GM18868 (cell line): ENCODE measurements at regions not wholly inside any gene's neighbourhood (a gene's known extent, or its start where the extent isn't known, plus 50 kb on each side); places are given as distances from the start of the nearest gene placed in this dataset.
"Not testable (repeated sequence)": the region's sequence is repeated elsewhere in the genome, so short reads cannot be mapped to it uniquely, and the experiment has no call there.

ENCODE experiments used
- ATAC-seq: cut with Tn5 transposase; IDR thresholded peaks from one replicate; pipeline ENCODE4 v1.9.1; 2021; ENCODE audit warnings: mild to moderate bottlenecking, moderate library complexity; ENCODE audit not compliant: unreplicated experiment

- no peak for ATAC-seq
These were observed 1412.9 kb upstream of the PCDH7 start for GRCh38 chr4:29307256-29307655.

DNA sequence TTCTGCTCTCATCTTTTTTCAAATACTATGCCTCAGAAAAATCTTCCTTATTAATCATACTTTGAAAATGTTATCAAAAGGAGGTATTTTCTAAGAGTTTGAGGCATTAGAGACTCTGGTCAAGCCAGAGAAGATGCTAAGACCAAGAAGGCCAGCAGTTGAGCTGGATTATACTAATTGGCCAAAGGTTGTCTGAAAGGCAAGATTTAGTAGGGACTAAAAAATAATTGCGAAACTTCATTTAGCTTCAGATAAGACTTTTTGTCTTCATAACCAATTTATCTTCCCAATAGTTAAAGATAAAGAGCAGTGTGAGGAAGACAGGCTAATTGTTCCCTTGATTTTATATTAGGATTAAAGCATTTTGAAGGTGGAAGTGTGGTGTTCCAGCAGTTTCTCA is 1412.4 kb upstream of the PCDH7 start:
- no peak for ATAC-seq

GRCh38 chr4:29309050-29309449 is 1411.1 kb upstream of the PCDH7 start:
- no peak for ATAC-seq

GRCh38 chr4:29310252-29310651 is 1409.9 kb upstream of the PCDH7 start:
- no peak for ATAC-seq

- no peak for ATAC-seq
These were observed 1408.9 kb upstream of the PCDH7 start for GRCh38 chr4:29311247-29311646.

DNA sequence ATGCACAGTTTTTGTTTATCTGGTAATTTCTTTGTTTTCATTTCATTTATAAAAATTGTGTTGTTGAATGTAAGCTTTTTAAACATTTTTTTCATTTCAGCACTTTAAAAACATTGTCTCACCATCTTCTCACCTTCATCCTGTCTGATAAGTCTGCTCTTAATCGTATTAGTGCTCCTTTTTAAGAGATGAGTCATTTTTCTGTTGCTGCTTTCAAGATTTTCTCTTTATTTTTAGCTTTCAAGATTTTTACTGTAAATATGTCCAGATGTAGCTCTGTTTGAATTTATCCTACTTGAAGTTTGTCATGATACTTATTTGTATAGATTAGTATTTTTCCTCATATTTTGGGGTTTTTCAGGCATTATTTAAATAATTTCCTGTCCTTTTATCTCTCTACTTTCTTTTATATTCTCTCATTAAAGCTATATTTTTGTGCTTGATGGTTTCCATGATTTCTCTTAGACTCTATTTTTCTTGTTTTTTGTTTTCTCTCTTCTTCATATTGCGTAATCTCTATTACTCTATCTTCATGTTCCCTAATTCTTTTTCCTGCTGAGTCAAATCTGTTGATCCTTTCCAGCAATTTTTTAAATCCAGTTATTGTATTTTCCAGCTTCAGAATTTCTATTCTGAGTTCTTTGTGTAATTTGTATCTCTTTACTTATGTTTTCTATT is 1400.4 kb upstream of the PCDH7 start:
- ATAC-seq, result no peak

DNA sequence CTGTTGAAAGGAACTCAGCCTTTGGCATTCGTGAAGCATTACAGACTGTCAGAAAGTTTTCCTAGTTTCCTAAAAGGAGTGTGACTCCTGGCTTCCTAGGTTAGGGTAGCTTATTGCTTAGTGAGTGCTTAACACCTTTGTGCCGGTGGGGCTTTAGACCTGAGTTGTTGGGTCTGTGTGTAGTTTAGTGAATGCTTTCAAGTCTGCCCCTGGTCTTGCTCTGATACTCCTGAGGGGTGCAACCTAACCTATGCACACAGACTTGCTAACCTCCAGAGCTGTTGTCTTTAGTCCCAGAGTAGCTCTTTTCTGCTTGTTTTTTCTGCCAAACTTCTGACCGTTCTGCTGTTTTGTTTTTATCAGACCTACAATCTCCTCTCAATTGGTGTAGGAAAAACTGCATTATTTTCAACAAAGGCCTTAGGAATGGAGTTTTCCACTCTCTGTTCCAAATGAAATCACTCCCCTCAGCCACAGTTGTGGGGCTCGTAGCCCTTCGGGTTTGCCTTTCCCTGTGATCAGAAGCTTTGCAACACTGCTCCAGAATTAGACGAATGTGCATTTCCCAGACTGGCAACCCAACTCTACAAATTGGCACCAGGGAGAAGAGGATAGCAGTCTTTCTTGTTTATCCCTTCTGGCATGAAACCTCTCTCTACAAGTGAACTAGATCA is 1399.1 kb upstream of the PCDH7 start:
- no peak for ATAC-seq

- no peak for ATAC-seq
These were observed 1394.2 kb upstream of the PCDH7 start for GRCh38 chr4:29326004-29326403.

- ATAC-seq, result no peak
These were observed 1393.4 kb upstream of the PCDH7 start for GRCh38 chr4:29326816-29327215.

DNA sequence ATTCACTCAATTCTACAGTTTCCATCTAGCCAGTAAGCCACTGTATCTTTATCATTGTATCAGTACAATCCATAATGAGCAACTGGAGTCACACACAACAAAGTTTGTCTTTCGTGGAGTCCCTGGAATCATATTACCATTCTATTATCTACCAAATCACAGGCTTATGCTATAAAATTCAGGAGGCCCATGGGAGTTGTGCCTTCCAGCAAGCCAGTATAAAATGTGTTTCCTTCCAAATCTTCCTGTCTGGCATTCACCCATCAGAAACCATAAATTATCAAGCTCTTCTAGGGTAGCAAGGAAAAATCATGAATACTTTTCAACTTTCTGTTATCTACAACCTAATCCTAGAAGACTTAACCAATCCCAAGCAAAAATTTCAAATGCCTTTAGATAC is 1383.3 kb upstream of the PCDH7 start:
- no peak for ATAC-seq

DNA sequence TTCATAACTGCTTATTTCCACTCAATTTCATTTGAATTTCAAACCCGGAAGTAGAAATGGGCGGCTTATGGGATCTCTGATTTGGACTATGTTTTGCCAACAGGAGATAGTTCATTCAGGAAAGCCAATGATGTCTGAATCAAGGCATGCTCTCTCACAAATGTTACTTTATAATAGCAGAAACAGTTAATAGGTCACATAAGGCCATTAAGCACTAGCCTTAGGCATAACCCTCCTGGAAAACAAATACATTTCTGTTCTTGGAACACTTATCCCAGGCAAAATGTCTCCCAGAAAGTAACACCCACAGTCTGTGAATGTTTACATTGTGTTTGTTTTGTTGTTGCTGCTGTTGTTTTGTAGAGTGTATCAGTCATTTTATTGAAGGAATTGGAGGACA is 1347.2 kb upstream of the PCDH7 start:
- no peak for ATAC-seq

- no peak for ATAC-seq
These were observed 1344.5 kb upstream of the PCDH7 start for GRCh38 chr4:29375716-29376115.

GRCh38 chr4:29378237-29378636 is 1341.9 kb upstream of the PCDH7 start:
- ATAC-seq, result not testable (repeated sequence)

- no peak for ATAC-seq
These were observed 1329.2 kb upstream of the PCDH7 start for GRCh38 chr4:29390921-29391320.

DNA sequence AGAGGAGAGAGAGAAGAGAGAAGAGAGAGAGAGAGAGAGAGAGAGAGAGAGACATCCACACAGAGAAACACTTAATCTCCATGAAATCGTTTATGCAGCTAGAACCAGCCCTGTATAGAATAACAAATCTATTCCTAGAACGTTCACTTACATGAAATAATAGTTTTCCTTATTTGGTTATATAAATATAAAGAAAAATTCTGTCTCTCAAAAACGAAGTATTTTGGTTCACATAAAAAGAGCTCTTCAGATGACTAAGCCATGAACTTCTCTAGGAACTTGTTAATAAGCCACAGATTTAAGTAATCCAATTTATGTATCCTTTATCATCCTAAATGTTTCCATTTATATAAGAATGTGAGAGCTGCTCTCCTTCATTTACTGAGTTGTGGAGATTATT is 1315.1 kb upstream of the PCDH7 start:
- no peak for ATAC-seq

- ATAC-seq, result no peak
These were observed 1304.4 kb upstream of the PCDH7 start for GRCh38 chr4:29415771-29416170.

GRCh38 chr4:29423836-29424721 is 1296.1 kb upstream of the PCDH7 start:
- no peak for ATAC-seq

DNA sequence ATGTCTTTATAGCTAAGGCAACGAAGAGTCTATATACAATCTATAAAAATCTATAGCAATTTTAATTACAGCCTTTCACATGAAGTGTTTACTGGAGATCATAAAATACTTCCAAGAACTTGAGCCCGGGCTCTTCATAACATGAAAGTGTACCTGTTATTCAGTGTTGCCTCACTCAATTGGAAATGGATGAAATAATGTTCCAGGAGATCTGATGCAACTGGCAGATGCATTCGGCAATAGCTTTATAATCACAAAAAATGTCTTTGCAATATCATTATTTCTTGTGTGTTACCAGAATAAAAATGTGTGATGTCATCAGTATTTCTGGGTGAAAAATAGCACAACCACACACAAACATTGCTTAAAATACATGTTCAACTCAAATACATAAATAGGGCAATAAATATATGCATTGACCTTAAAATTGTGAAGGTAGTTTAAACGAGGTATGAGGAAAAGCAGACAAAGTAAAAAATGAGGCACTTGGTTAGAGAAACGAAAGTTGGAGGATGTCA is 1266.8 kb upstream of the PCDH7 start:
- ATAC-seq, result no peak

GRCh38 chr4:29459926-29460325 is 1260.2 kb upstream of the PCDH7 start:
- ATAC-seq, result no peak

DNA sequence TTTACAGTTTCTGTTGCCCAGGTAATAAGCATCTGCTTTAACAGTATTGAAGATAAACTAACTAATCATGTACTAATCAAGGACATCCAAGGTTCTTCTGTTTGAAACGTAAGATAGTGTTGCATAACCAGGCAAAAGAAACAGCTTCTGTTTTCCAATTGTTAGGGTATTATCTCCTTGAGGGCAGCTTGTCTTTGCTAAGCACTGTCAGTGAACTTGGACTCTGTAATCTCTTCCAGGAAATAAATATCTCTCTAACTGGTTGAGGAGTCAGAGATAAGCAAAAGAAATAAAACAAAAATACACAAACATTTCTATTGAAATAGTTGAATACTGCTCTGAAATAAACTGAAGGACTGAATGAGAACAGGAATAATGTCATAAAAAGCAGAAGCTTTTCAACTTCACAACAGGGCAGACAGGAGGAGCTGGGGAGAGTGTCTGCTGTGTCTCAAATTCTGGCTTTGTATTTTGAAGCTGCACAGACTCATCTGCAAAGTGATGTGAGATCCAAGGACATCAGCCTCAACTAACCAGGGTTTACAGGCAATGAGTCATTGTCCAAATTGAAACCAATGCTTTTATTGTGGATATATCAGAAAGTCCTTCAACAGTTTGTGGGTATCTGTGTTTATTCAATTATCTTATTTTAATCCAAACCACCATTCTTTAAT is 1253.0 kb upstream of the PCDH7 start:
- ATAC-seq, result no peak
